ENCODE measurements at regions not wholly inside any gene's neighbourhood (a gene's known extent, or its start where the extent isn't known, plus 50 kb on each side); places are given as distances from the start of the nearest gene placed in this dataset.

- H3K9me3 ChIP-seq (ENCODE audit: control insufficient read depth in 2 of 2, insufficient read depth in 1 of 2, low read depth in 1 of 2, low read length in 1 of 2) = no peaks in the 10 kb centered on the region
- H3K27ac ChIP-seq (ENCODE audit: low read depth in 1 of 3, low read length in 2 of 3) = no peak overlapping the region
- no peak overlapping the region for H3K4me3 ChIP-seq (ENCODE audit: low read depth in 1 of 3, low read length in 3 of 3)
- WGBS, 3 donors = 83 to 86% (median 84%) methylated on average over 4 of the region's 4 CpGs
- no peaks in the 10 kb centered on the region for H3K36me3 ChIP-seq (ENCODE audit: control insufficient read depth in 3 of 3, insufficient read depth in 2 of 3, low read depth in 1 of 3, low read length in 3 of 3)
- no peak for FAIRE-seq
- H3K27me3 ChIP-seq (ENCODE audit: control insufficient read depth in 3 of 3, insufficient read depth in 3 of 3, low read length in 3 of 3) = peaks cover 0 to under 1% (median 0%) of the 10 kb centered on the region in 3 donors
- no peaks in the 10 kb centered on the region for H3K4me1 ChIP-seq (ENCODE audit: control insufficient read depth in 3 of 3, insufficient read depth in 2 of 3, low read depth in 1 of 3, low read length in 2 of 3)
- no peak for DNase-seq
Observed at GRCh38 chr5:135279328-135279727, 119.7 kb downstream of the MACROH2A1 start.

- Histone ChIP-seq H3K27ac (ENCODE audit: low read depth in 1 of 3, low read length in 2 of 3) (no peak overlapping the region), H3K4me3 (ENCODE audit: low read depth in 1 of 3, low read length in 3 of 3) (no peak overlapping the region), H3K4me1 (ENCODE audit: control insufficient read depth in 3 of 3, insufficient read depth in 2 of 3, low read depth in 1 of 3, low read length in 2 of 3) (no peaks in the 10 kb centered on the region), H3K36me3 (ENCODE audit: control insufficient read depth in 3 of 3, insufficient read depth in 2 of 3, low read depth in 1 of 3, low read length in 3 of 3) (no peaks in the 10 kb centered on the region), H3K27me3 (ENCODE audit: control insufficient read depth in 3 of 3, insufficient read depth in 3 of 3, low read length in 3 of 3) (no peaks in the 10 kb centered on the region), H3K9me3 (ENCODE audit: control insufficient read depth in 2 of 2, insufficient read depth in 1 of 2, low read depth in 1 of 2, low read length in 1 of 2) (no peaks in the 10 kb centered on the region)
- no peak for DNase-seq
- FAIRE-seq = no peak
- WGBS, 3 donors = 68 to 72% (median 71%) methylated on average over 6 of the region's 6 CpGs
Observed at GRCh38 chr5:135276151-135276550, 122.9 kb downstream of the MACROH2A1 start.

GRCh38 chr5:135273212-135273611 is 125.8 kb downstream of the MACROH2A1 start:
- DNase-seq (no peak), FAIRE-seq (no peak)
- H3K4me1 ChIP-seq (ENCODE audit: control insufficient read depth in 3 of 3, insufficient read depth in 2 of 3, low read depth in 1 of 3, low read length in 2 of 3) = no peaks in the 10 kb centered on the region
- H3K27me3 ChIP-seq (ENCODE audit: control insufficient read depth in 3 of 3, insufficient read depth in 3 of 3, low read length in 3 of 3) = no peaks in the 10 kb centered on the region
- H3K4me3 ChIP-seq (ENCODE audit: low read depth in 1 of 3, low read length in 3 of 3) = no peak overlapping the region
- no peaks in the 10 kb centered on the region for H3K36me3 ChIP-seq (ENCODE audit: control insufficient read depth in 3 of 3, insufficient read depth in 2 of 3, low read depth in 1 of 3, low read length in 3 of 3)
- no peak overlapping the region for H3K27ac ChIP-seq (ENCODE audit: low read depth in 1 of 3, low read length in 2 of 3)
- 84 to 97% (median 92%) methylated on average over 2 of the region's 2 CpGs for WGBS, 3 donors
- H3K9me3 ChIP-seq (ENCODE audit: control insufficient read depth in 2 of 2, insufficient read depth in 1 of 2, low read depth in 1 of 2, low read length in 1 of 2) = no peaks in the 10 kb centered on the region

- 80 to 89% (median 81%) methylated on average over 11 of the region's 11 CpGs for WGBS, 3 donors
- H3K27ac ChIP-seq (ENCODE audit: low read depth in 1 of 3, low read length in 2 of 3) = no peak overlapping the region
- H3K36me3 ChIP-seq (ENCODE audit: control insufficient read depth in 3 of 3, insufficient read depth in 2 of 3, low read depth in 1 of 3, low read length in 3 of 3) = no peaks in the 10 kb centered on the region
- H3K9me3 ChIP-seq (ENCODE audit: control insufficient read depth in 2 of 2, insufficient read depth in 1 of 2, low read depth in 1 of 2, low read length in 1 of 2) = no peaks in the 10 kb centered on the region
- DNase-seq = no peak
- FAIRE-seq = no peak
- H3K4me3 ChIP-seq (ENCODE audit: low read depth in 1 of 3, low read length in 3 of 3) = no peak overlapping the region
- H3K27me3 ChIP-seq (ENCODE audit: control insufficient read depth in 3 of 3, insufficient read depth in 3 of 3, low read length in 3 of 3) = no peaks in the 10 kb centered on the region
- no peaks in the 10 kb centered on the region for H3K4me1 ChIP-seq (ENCODE audit: control insufficient read depth in 3 of 3, insufficient read depth in 2 of 3, low read depth in 1 of 3, low read length in 2 of 3)
Observed at GRCh38 chr5:135272311-135272805, 126.7 kb downstream of the MACROH2A1 start.

- DNase-seq (no peak), FAIRE-seq (no peak)
- Histone ChIP-seq H3K4me1 (ENCODE audit: control insufficient read depth in 3 of 3, insufficient read depth in 2 of 3, low read depth in 1 of 3, low read length in 2 of 3) (no peaks in the 10 kb centered on the region), H3K27ac (ENCODE audit: low read depth in 1 of 3, low read length in 2 of 3) (no peak overlapping the region), H3K9me3 (ENCODE audit: control insufficient read depth in 2 of 2, insufficient read depth in 1 of 2, low read depth in 1 of 2, low read length in 1 of 2) (no peaks in the 10 kb centered on the region), H3K36me3 (ENCODE audit: control insufficient read depth in 3 of 3, insufficient read depth in 2 of 3, low read depth in 1 of 3, low read length in 3 of 3) (no peaks in the 10 kb centered on the region), H3K4me3 (ENCODE audit: low read depth in 1 of 3, low read length in 3 of 3) (no peak overlapping the region), H3K27me3 (ENCODE audit: control insufficient read depth in 3 of 3, insufficient read depth in 3 of 3, low read length in 3 of 3) (no peaks in the 10 kb centered on the region)
- 66 to 76% (median 67%) methylated on average over 14 of the region's 14 CpGs for WGBS, 3 donors
Observed at GRCh38 chr5:135271533-135272310, 127.3 kb downstream of the MACROH2A1 start.

- H3K9me3 ChIP-seq (ENCODE audit: control insufficient read depth in 2 of 2, insufficient read depth in 1 of 2, low read depth in 1 of 2, low read length in 1 of 2) = no peaks in the 10 kb centered on the region
- H3K4me1 ChIP-seq (ENCODE audit: control insufficient read depth in 3 of 3, insufficient read depth in 2 of 3, low read depth in 1 of 3, low read length in 2 of 3) = peaks cover 0 to 3% (median 0%) of the 10 kb centered on the region in 3 donors
- DNase-seq (no peak), FAIRE-seq (no peak)
- H3K27me3 ChIP-seq (ENCODE audit: control insufficient read depth in 3 of 3, insufficient read depth in 3 of 3, low read length in 3 of 3) = no peaks in the 10 kb centered on the region
- no peaks in the 10 kb centered on the region for H3K36me3 ChIP-seq (ENCODE audit: control insufficient read depth in 3 of 3, insufficient read depth in 2 of 3, low read depth in 1 of 3, low read length in 3 of 3)
- WGBS, 3 donors = 74 to 88% (median 87%) methylated on average over 7 of the region's 7 CpGs
- no peak overlapping the region for H3K27ac ChIP-seq (ENCODE audit: low read depth in 1 of 3, low read length in 2 of 3)
- no peak overlapping the region for H3K4me3 ChIP-seq (ENCODE audit: low read depth in 1 of 3, low read length in 3 of 3)
Observed at GRCh38 chr5:135269931-135270421, 129.1 kb downstream of the MACROH2A1 start.

GRCh38 chr5:135269199-135269598 is 129.8 kb downstream of the MACROH2A1 start:
- no peaks in the 10 kb centered on the region for H3K9me3 ChIP-seq (ENCODE audit: control insufficient read depth in 2 of 2, insufficient read depth in 1 of 2, low read depth in 1 of 2, low read length in 1 of 2)
- H3K4me3 ChIP-seq (ENCODE audit: low read depth in 1 of 3, low read length in 3 of 3) = no peak overlapping the region
- peak overlapping the region in 1 of 3 donors; percentile 44 for H3K27ac ChIP-seq (ENCODE audit: low read depth in 1 of 3, low read length in 2 of 3)
- H3K36me3 ChIP-seq (ENCODE audit: control insufficient read depth in 3 of 3, insufficient read depth in 2 of 3, low read depth in 1 of 3, low read length in 3 of 3) = no peaks in the 10 kb centered on the region
- H3K27me3 ChIP-seq (ENCODE audit: control insufficient read depth in 3 of 3, insufficient read depth in 3 of 3, low read length in 3 of 3) = no peaks in the 10 kb centered on the region
- 83 to 90% (median 85%) methylated on average over 2 of the region's 2 CpGs for WGBS, 3 donors
- H3K4me1 ChIP-seq (ENCODE audit: control insufficient read depth in 3 of 3, insufficient read depth in 2 of 3, low read depth in 1 of 3, low read length in 2 of 3) = peaks cover 0 to 3% (median 0%) of the 10 kb centered on the region in 3 donors
- no peak for DNase-seq
- FAIRE-seq = no peak

GRCh38 chr5:135266975-135267374 is 132.1 kb downstream of the MACROH2A1 start:
- H3K36me3 ChIP-seq (ENCODE audit: control insufficient read depth in 3 of 3, insufficient read depth in 2 of 3, low read depth in 1 of 3, low read length in 3 of 3) = no peaks in the 10 kb centered on the region

More at GRCh38 chr5:135266975-135267374, 132.1 kb downstream of the MACROH2A1 start:
- 67 to 76% (median 68%) methylated on average over 5 of the region's 5 CpGs for WGBS, 3 donors
- FAIRE-seq (no peak), DNase-seq (no peak)
- peaks cover 0 to 3% (median 0%) of the 10 kb centered on the region in 3 donors for H3K4me1 ChIP-seq (ENCODE audit: control insufficient read depth in 3 of 3, insufficient read depth in 2 of 3, low read depth in 1 of 3, low read length in 2 of 3)
- H3K9me3 ChIP-seq (ENCODE audit: control insufficient read depth in 2 of 2, insufficient read depth in 1 of 2, low read depth in 1 of 2, low read length in 1 of 2) = no peaks in the 10 kb centered on the region
- no peaks in the 10 kb centered on the region for H3K27me3 ChIP-seq (ENCODE audit: control insufficient read depth in 3 of 3, insufficient read depth in 3 of 3, low read length in 3 of 3)
- peak overlapping the region in 1 of 3 donors; percentile 14 for H3K27ac ChIP-seq (ENCODE audit: low read depth in 1 of 3, low read length in 2 of 3)
- H3K4me3 ChIP-seq (ENCODE audit: low read depth in 1 of 3, low read length in 3 of 3) = no peak overlapping the region
